ENCODE measurements at regions not wholly inside any gene's neighbourhood (a gene's known extent, or its start where the extent isn't known, plus 50 kb on each side); places are given as distances from the start of the nearest gene placed in this dataset.

GRCh38 chr6:66808771-66809170 is 1101.7 kb upstream of the EYS start:
- no peaks in the 10 kb centered on the region for H3K4me1 ChIP-seq (ENCODE audit: control insufficient read depth, insufficient read depth, low read length)
- no peak overlapping the region for H3K4me3 ChIP-seq (ENCODE audit: low read depth, low read length)
- H3K27ac ChIP-seq (ENCODE audit: low read depth, low read length), result no peak overlapping the region
- no peaks in the 10 kb centered on the region for H3K36me3 ChIP-seq (ENCODE audit: control insufficient read depth, insufficient read depth, low read length)
- no peaks in the 10 kb centered on the region for H3K9me3 ChIP-seq (ENCODE audit: control insufficient read depth, insufficient read depth, low read length)
- no peaks in the 10 kb centered on the region for H3K27me3 ChIP-seq (ENCODE audit: control insufficient read depth, insufficient read depth, low read length)
- no peak overlapping the region for H3K9ac ChIP-seq (ENCODE audit: low read depth, low read length)

DNA sequence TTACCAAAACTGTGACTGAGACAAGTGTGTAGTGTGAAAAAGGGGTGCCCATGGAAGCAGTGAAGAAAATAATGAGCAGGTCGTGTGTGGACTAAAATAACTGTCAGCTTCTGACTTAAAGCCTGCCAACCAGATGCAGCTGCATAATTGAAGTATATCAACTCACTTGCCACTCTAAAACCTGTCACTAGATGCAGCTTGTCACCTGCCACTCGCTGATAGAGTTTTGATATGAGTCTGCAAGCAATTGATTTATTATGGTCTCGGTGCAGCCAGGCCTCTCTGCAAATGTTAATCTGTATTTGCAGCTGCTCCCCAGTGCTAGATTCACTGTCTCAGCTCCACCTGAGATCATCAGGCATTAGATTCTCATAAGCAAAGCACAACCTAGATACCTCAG is 1090.0 kb upstream of the EYS start:
- H3K9ac ChIP-seq (ENCODE audit: low read depth, low read length), result no peak overlapping the region
- H3K27ac ChIP-seq (ENCODE audit: low read depth, low read length), result no peak overlapping the region
- no peaks in the 10 kb centered on the region for H3K9me3 ChIP-seq (ENCODE audit: control insufficient read depth, insufficient read depth, low read length)
- no peaks in the 10 kb centered on the region for H3K36me3 ChIP-seq (ENCODE audit: control insufficient read depth, insufficient read depth, low read length)
- no peaks in the 10 kb centered on the region for H3K27me3 ChIP-seq (ENCODE audit: control insufficient read depth, insufficient read depth, low read length)
- no peak overlapping the region for H3K4me3 ChIP-seq (ENCODE audit: low read depth, low read length)
- no peaks in the 10 kb centered on the region for H3K4me1 ChIP-seq (ENCODE audit: control insufficient read depth, insufficient read depth, low read length)

GRCh38 chr6:66788579-66788978 is 1081.6 kb upstream of the EYS start:
- H3K4me3 ChIP-seq (ENCODE audit: low read depth, low read length), result no peak overlapping the region
- H3K27me3 ChIP-seq (ENCODE audit: control insufficient read depth, insufficient read depth, low read length), result no peaks in the 10 kb centered on the region
- H3K36me3 ChIP-seq (ENCODE audit: control insufficient read depth, insufficient read depth, low read length), result no peaks in the 10 kb centered on the region
- no peaks in the 10 kb centered on the region for H3K4me1 ChIP-seq (ENCODE audit: control insufficient read depth, insufficient read depth, low read length)
- H3K27ac ChIP-seq (ENCODE audit: low read depth, low read length), result no peak overlapping the region
- H3K9me3 ChIP-seq (ENCODE audit: control insufficient read depth, insufficient read depth, low read length), result no peaks in the 10 kb centered on the region
- H3K9ac ChIP-seq (ENCODE audit: low read depth, low read length), result no peak overlapping the region

- H3K9me3 ChIP-seq (ENCODE audit: control insufficient read depth, insufficient read depth, low read length), result no peaks in the 10 kb centered on the region
- H3K36me3 ChIP-seq (ENCODE audit: control insufficient read depth, insufficient read depth, low read length), result no peaks in the 10 kb centered on the region
- no peaks in the 10 kb centered on the region for H3K4me1 ChIP-seq (ENCODE audit: control insufficient read depth, insufficient read depth, low read length)
- no peak overlapping the region for H3K27ac ChIP-seq (ENCODE audit: low read depth, low read length)
- H3K4me3 ChIP-seq (ENCODE audit: low read depth, low read length), result no peak overlapping the region
- H3K27me3 ChIP-seq (ENCODE audit: control insufficient read depth, insufficient read depth, low read length), result no peaks in the 10 kb centered on the region
- no peak overlapping the region for H3K9ac ChIP-seq (ENCODE audit: low read depth, low read length)
These were observed 1065.8 kb upstream of the EYS start for GRCh38 chr6:66772800-66773199.

GRCh38 chr6:66771626-66772025 is 1064.6 kb upstream of the EYS start:
- no peak overlapping the region for H3K27ac ChIP-seq (ENCODE audit: low read depth, low read length)
- H3K36me3 ChIP-seq (ENCODE audit: control insufficient read depth, insufficient read depth, low read length), result no peaks in the 10 kb centered on the region
- H3K4me3 ChIP-seq (ENCODE audit: low read depth, low read length), result no peak overlapping the region
- H3K9me3 ChIP-seq (ENCODE audit: control insufficient read depth, insufficient read depth, low read length), result no peaks in the 10 kb centered on the region
- H3K9ac ChIP-seq (ENCODE audit: low read depth, low read length), result no peak overlapping the region
- H3K27me3 ChIP-seq (ENCODE audit: control insufficient read depth, insufficient read depth, low read length), result no peaks in the 10 kb centered on the region
- no peaks in the 10 kb centered on the region for H3K4me1 ChIP-seq (ENCODE audit: control insufficient read depth, insufficient read depth, low read length)

DNA sequence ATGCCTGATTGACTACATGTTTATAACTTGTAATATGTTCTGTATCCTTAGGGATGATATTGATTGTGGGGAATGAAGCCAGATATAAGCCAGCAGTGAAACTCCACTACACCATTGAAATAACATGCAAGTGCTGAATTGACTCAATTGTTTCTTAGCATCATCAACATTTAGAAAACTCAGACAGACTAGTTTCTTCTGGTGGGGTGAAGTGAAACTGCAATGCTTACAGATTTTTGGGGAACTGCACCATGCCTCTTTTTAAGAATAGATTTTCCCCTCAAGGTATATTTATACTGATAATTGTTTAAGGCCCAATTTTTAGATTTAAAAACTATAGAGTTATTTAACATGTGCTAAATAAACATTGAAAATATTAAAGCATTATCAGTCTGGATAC is 1044.6 kb upstream of the EYS start:
- H3K9me3 ChIP-seq (ENCODE audit: control insufficient read depth, insufficient read depth, low read length), result no peaks in the 10 kb centered on the region

GRCh38 chr6:66740346-66740745 is 1033.3 kb upstream of the EYS start:
- Histone ChIP-seq H3K36me3 (ENCODE audit: control insufficient read depth, insufficient read depth, low read length) (no peaks in the 10 kb centered on the region), H3K9ac (ENCODE audit: low read depth, low read length) (no peak overlapping the region), H3K27ac (ENCODE audit: low read depth, low read length) (no peak overlapping the region), H3K4me1 (ENCODE audit: control insufficient read depth, insufficient read depth, low read length) (peaks cover 4% of the 10 kb centered on the region; the same call in 1 of the 2 replicates), H3K27me3 (ENCODE audit: control insufficient read depth, insufficient read depth, low read length) (peaks cover 3% of the 10 kb centered on the region; the same call in 1 of the 2 replicates), H3K4me3 (ENCODE audit: low read depth, low read length) (no peak overlapping the region), H3K9me3 (ENCODE audit: control insufficient read depth, insufficient read depth, low read length) (no peaks in the 10 kb centered on the region)

More for the DNA sequence above, 1044.6 kb upstream of the EYS start:
- no peak overlapping the region for H3K9ac ChIP-seq (ENCODE audit: low read depth, low read length)
- no peaks in the 10 kb centered on the region for H3K4me1 ChIP-seq (ENCODE audit: control insufficient read depth, insufficient read depth, low read length)
- no peak overlapping the region for H3K4me3 ChIP-seq (ENCODE audit: low read depth, low read length)
- H3K27me3 ChIP-seq (ENCODE audit: control insufficient read depth, insufficient read depth, low read length), result no peaks in the 10 kb centered on the region
- H3K27ac ChIP-seq (ENCODE audit: low read depth, low read length), result no peak overlapping the region
- no peaks in the 10 kb centered on the region for H3K36me3 ChIP-seq (ENCODE audit: control insufficient read depth, insufficient read depth, low read length)

DNA sequence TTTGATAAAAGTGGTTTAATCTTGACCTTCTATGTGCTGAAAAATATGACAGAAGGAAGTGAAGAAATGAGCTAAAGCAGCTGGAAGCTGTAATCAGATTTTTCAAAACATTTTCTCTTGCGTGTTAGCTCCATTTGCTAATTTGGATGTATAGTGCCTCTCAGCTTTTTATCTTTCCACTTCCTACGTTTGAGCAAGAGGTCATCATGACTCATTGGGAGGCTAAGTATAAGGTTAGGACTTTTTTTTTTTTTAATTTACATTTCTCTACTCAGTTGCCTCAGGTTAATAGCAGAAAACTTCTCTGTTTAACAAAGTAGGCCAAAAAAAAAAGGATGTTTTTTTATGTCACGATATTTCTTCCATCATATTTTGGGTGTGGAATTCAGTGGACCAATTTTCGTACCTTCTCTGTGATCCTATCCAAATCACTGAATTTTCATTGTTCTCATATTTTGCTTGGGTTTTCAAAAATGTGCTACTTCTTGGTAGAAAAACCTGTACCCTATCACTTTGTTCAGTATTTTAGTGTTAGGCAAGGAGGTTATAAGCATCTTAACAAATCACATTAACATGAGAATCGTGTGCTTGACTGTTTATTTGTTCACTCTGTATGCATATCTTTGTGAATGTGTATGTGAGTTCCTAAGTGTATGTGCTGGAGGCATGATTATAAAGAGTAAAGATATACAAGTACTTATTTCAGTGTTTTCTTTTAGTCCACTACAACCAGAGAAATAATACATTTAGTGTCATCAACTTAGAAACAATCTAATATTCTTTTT is 1028.3 kb upstream of the EYS start:
- H3K4me1 ChIP-seq (ENCODE audit: control insufficient read depth, insufficient read depth, low read length), result peaks cover 10% of the 10 kb centered on the region; the same call in 1 of the 2 replicates
- no peak overlapping the region for H3K27ac ChIP-seq (ENCODE audit: low read depth, low read length)
- no peak overlapping the region for H3K4me3 ChIP-seq (ENCODE audit: low read depth, low read length)
- no peak overlapping the region for H3K9ac ChIP-seq (ENCODE audit: low read depth, low read length)
- H3K27me3 ChIP-seq (ENCODE audit: control insufficient read depth, insufficient read depth, low read length), result peaks cover 3% of the 10 kb centered on the region; the same call in 1 of the 2 replicates
- H3K9me3 ChIP-seq (ENCODE audit: control insufficient read depth, insufficient read depth, low read length), result no peaks in the 10 kb centered on the region
- no peaks in the 10 kb centered on the region for H3K36me3 ChIP-seq (ENCODE audit: control insufficient read depth, insufficient read depth, low read length)

DNA sequence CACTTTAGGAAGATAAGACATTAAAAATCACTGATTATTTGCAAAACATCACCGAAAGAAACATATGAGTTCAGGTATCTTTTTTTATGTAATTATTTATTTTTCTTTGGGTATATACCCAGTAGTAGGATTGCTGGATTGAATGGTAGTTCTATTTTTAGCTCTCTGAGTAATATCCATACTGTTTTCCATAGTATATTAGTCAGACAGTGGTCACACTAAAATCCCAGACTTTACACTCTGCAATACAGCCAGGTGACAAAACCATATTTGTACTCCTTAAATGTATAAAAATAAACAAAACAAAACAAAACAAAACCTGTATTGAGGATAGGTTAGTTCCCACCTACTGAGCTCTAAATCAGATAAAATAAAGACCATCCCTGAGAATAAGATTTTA is 1024.3 kb upstream of the EYS start:
- no peaks in the 10 kb centered on the region for H3K36me3 ChIP-seq (ENCODE audit: control insufficient read depth, insufficient read depth, low read length)
- no peak overlapping the region for H3K9ac ChIP-seq (ENCODE audit: low read depth, low read length)
- no peaks in the 10 kb centered on the region for H3K9me3 ChIP-seq (ENCODE audit: control insufficient read depth, insufficient read depth, low read length)
- peaks cover 2% of the 10 kb centered on the region; the same call in 1 of the 2 replicates for H3K27me3 ChIP-seq (ENCODE audit: control insufficient read depth, insufficient read depth, low read length)
- H3K4me3 ChIP-seq (ENCODE audit: low read depth, low read length), result no peak overlapping the region
- no peak overlapping the region for H3K27ac ChIP-seq (ENCODE audit: low read depth, low read length)
- H3K4me1 ChIP-seq (ENCODE audit: control insufficient read depth, insufficient read depth, low read length), result peaks cover 10% of the 10 kb centered on the region; the same call in 1 of the 2 replicates

DNA sequence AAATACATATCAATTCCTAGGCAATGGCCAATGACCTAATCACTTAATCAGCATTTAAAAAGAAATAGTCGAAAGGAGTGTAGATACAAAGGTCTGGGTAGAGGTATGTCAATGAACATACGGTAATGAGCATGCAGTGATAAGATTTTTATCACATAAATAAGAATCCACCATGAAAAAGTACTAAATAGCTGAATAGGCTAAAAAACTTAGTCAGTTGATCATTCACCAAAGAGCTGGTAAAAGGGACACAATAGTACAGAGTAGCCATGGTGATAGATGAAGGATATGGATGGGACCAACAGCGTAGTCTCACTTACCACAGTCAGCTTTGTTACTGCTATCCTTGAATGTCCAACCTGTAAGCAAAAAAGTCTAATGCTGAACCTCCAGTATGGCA is 1018.6 kb upstream of the EYS start:
- Histone ChIP-seq H3K36me3 (ENCODE audit: control insufficient read depth, insufficient read depth, low read length) (no peaks in the 10 kb centered on the region), H3K9me3 (ENCODE audit: control insufficient read depth, insufficient read depth, low read length) (no peaks in the 10 kb centered on the region), H3K27ac (ENCODE audit: low read depth, low read length) (no peak overlapping the region), H3K27me3 (ENCODE audit: control insufficient read depth, insufficient read depth, low read length) (no peaks in the 10 kb centered on the region), H3K9ac (ENCODE audit: low read depth, low read length) (no peak overlapping the region), H3K4me1 (ENCODE audit: control insufficient read depth, insufficient read depth, low read length) (no peaks in the 10 kb centered on the region; the same call in 1 of the 2 replicates), H3K4me3 (ENCODE audit: low read depth, low read length) (no peak overlapping the region)

- no peaks in the 10 kb centered on the region for H3K27me3 ChIP-seq (ENCODE audit: control insufficient read depth, insufficient read depth, low read length)
- no peaks in the 10 kb centered on the region for H3K36me3 ChIP-seq (ENCODE audit: control insufficient read depth, insufficient read depth, low read length)
- no peak overlapping the region for H3K9ac ChIP-seq (ENCODE audit: low read depth, low read length)
- H3K9me3 ChIP-seq (ENCODE audit: control insufficient read depth, insufficient read depth, low read length), result no peaks in the 10 kb centered on the region
- no peaks in the 10 kb centered on the region for H3K4me1 ChIP-seq (ENCODE audit: control insufficient read depth, insufficient read depth, low read length)
- no peak overlapping the region for H3K4me3 ChIP-seq (ENCODE audit: low read depth, low read length)
- H3K27ac ChIP-seq (ENCODE audit: low read depth, low read length), result no peak overlapping the region
These were observed 1010.8 kb upstream of the EYS start for GRCh38 chr6:66717801-66718200.
